IPS-20b (cell line): ENCODE measurements at regions not wholly inside any gene's neighbourhood (a gene's known extent, or its start where the extent isn't known, plus 50 kb on each side); places are given as distances from the start of the nearest gene placed in this dataset.

ENCODE experiments used
- H3K27ac ChIP-seq: one replicate; pipeline ENCODE4 v1.5.1; 2013; ENCODE audit warnings: low read length
- H3K27me3 ChIP-seq: 2 replicates; pipeline ENCODE4 v1.6.1; 2013; ENCODE audit warnings: mild to moderate bottlenecking, low read length, inconsistent platforms; ENCODE audit not compliant: insufficient read depth
- H3K36me3 ChIP-seq: 2 replicates; pipeline ENCODE4 v1.6.1; 2013; ENCODE audit warnings: low read depth, mild to moderate bottlenecking, inconsistent platforms, low read length, moderate library complexity; ENCODE audit not compliant: insufficient read depth
- H3K4me1 ChIP-seq: 2 replicates; pipeline ENCODE4 v1.6.1; 2013; ENCODE audit warnings: mild to moderate bottlenecking, control low read depth, inconsistent platforms, low read length, moderate library complexity; ENCODE audit not compliant: insufficient read depth
- H3K4me3 ChIP-seq: 2 replicates; pipeline ENCODE4 v1.5.1; 2013; ENCODE audit warnings: mild to moderate bottlenecking, low read length, inconsistent platforms
- H3K9ac ChIP-seq: 2 replicates; pipeline ENCODE4 v1.6.1; 2013; ENCODE audit warnings: low read depth, mild to moderate bottlenecking, inconsistent platforms, low read length, moderate library complexity
- H3K9me3 ChIP-seq: 2 replicates; pipeline ENCODE4 v1.6.1; 2013; ENCODE audit warnings: mild to moderate bottlenecking, low read depth, low read length, inconsistent platforms; ENCODE audit not compliant: insufficient read depth

DNA sequence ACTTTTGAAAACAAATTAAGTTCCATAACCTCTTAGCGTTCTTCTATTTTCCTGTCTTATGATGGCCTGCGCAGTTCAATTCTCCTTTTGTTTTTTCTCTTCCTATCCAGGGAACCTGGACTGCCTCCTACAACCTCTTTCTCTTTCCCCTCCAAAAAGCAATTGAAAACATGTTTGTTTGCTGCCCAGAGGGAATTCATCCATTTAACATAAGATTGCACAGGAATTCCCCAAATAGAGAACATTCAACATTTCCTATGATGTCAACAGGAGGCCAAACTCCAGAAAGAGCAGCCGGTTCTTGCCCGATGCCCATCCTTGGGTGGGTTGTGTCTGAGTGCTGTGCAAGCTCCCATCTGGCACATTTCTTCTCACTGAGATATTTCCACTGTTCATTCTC is 94.2 kb upstream of the NRP1 start:
- Histone ChIP-seq H3K27me3 (no peaks in the 10 kb centered on the region), H3K9me3 (no peaks in the 10 kb centered on the region), H3K27ac (no peak overlapping the region), H3K4me1 (peaks cover 3% of the 10 kb centered on the region; the same call in 1 of the 2 replicates), H3K9ac (no peak overlapping the region), H3K36me3 (no peaks in the 10 kb centered on the region), H3K4me3 (no peak overlapping the region)

DNA sequence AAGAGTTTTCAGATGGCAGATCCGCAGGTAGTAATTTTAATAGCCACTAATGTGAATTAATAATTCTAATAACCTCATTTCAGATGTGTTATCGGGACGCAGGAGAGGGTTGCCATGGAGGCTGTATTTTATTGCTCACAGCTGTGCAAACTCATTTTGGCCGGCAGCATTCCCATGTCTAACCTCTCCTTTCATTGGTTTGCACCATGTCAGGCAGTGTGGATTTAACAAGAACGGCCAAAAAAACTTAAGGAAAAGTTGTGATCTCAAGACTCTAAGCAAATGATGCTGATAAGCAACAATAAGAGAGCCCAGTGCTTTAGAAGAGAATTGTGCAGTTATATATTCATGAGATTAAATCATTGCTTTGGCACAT is 88.7 kb upstream of the NRP1 start:
- Histone ChIP-seq H3K27ac (no peak overlapping the region), H3K36me3 (no peaks in the 10 kb centered on the region)

GRCh38 chr10:33422471-33423153 is 88.1 kb upstream of the NRP1 start:
- Histone ChIP-seq H3K9ac (no peak overlapping the region), H3K27me3 (no peaks in the 10 kb centered on the region), H3K9me3 (no peaks in the 10 kb centered on the region), H3K36me3 (no peaks in the 10 kb centered on the region), H3K4me3 (no peak overlapping the region), H3K4me1 (peaks cover 4% of the 10 kb centered on the region; the same call in 1 of the 2 replicates), H3K27ac (no peak overlapping the region)

More for the DNA sequence above, 88.7 kb upstream of the NRP1 start:
- Histone ChIP-seq H3K4me1 (peaks cover 5% of the 10 kb centered on the region; the same call in 1 of the 2 replicates), H3K9me3 (no peaks in the 10 kb centered on the region), H3K4me3 (no peak overlapping the region), H3K27me3 (no peaks in the 10 kb centered on the region), H3K9ac (no peak overlapping the region)

- no peak overlapping the region for H3K27ac ChIP-seq
- H3K4me3 ChIP-seq = no peak overlapping the region
- peaks cover 4% of the 10 kb centered on the region; the same call in 1 of the 2 replicates for H3K4me1 ChIP-seq
- H3K9me3 ChIP-seq = no peaks in the 10 kb centered on the region
- H3K36me3 ChIP-seq = no peaks in the 10 kb centered on the region
- H3K9ac ChIP-seq = no peak overlapping the region
- H3K27me3 ChIP-seq = no peaks in the 10 kb centered on the region
These were observed 87.5 kb upstream of the NRP1 start for GRCh38 chr10:33421789-33422462.

DNA sequence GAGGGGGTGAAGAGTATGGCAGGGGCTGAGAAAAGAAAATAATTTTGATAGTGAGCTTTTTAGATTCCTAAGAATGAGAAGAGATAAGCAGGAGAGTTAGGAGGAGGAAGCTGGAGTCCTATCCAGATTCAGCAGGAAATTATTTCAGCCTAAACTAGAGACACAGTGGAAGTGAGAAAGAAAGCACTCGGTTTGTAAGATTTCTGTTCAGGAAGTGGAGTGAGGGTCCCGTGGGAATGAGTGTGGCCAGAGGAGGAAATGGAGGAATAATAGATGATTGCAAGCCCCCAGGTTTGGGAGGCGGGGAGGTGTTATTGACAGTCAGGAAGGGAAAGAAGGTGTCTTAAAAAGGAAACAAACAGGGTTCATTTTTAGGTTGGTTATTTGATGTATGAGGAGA is 84.8 kb upstream of the NRP1 start:
- H3K27me3 ChIP-seq = no peaks in the 10 kb centered on the region
- H3K9ac ChIP-seq = no peak overlapping the region
- H3K9me3 ChIP-seq = no peaks in the 10 kb centered on the region
- H3K36me3 ChIP-seq = no peaks in the 10 kb centered on the region
- H3K4me1 ChIP-seq = peaks cover 4% of the 10 kb centered on the region; the same call in 1 of the 2 replicates
- H3K4me3 ChIP-seq = no peak overlapping the region
- H3K27ac ChIP-seq = no peak overlapping the region

DNA sequence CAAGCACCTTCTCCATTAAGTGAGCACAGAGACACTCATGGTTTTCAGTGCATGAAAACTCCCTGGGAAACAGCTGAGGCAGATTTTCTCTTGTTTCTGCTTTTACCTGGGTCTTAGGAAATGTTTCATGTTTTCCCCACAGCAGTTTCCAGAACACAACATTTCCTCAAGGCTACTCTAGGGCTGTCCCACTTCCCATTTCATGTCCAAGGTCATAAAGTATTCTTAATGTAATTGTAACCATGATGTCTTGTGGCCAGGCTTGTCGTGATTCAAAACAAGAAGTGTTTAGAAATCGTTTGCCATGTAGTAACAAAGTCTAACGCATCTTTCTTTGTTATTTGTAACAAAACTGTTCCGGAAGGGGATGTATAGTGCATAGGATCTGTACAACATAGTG is 83.8 kb upstream of the NRP1 start:
- Histone ChIP-seq H3K9ac (no peak overlapping the region), H3K36me3 (no peaks in the 10 kb centered on the region), H3K9me3 (no peaks in the 10 kb centered on the region), H3K27me3 (no peaks in the 10 kb centered on the region), H3K4me1 (peaks cover 4% of the 10 kb centered on the region; the same call in 1 of the 2 replicates), H3K27ac (no peak overlapping the region), H3K4me3 (no peak overlapping the region)

DNA sequence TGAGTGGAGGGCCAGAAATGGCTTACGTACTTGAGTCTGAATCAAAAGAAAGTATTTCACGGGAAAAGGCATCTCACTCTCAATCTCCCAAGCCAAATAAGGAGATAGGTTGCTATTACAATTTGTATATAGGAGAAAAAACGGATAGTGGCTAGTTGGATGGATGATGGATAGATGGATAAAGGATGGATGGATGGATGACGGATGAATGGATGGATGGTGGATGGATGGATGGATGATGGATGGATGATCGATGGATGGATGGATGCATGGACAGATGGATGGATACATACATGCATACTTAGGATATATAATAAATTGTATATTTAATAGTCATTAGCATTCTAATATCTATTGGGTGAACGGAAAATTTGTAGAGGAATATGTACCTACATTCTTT is 82.2 kb upstream of the NRP1 start:
- H3K4me3 ChIP-seq = no peak overlapping the region
- H3K36me3 ChIP-seq = no peaks in the 10 kb centered on the region
- no peaks in the 10 kb centered on the region for H3K27me3 ChIP-seq
- H3K27ac ChIP-seq = no peak overlapping the region
- no peaks in the 10 kb centered on the region for H3K9me3 ChIP-seq
- H3K9ac ChIP-seq = no peak overlapping the region
- H3K4me1 ChIP-seq = no peaks in the 10 kb centered on the region

GRCh38 chr10:33416209-33416608 is 81.7 kb upstream of the NRP1 start:
- Histone ChIP-seq H3K9ac (no peak overlapping the region), H3K9me3 (no peaks in the 10 kb centered on the region), H3K4me3 (no peak overlapping the region), H3K36me3 (no peaks in the 10 kb centered on the region), H3K27ac (no peak overlapping the region), H3K27me3 (no peaks in the 10 kb centered on the region), H3K4me1 (no peaks in the 10 kb centered on the region)

DNA sequence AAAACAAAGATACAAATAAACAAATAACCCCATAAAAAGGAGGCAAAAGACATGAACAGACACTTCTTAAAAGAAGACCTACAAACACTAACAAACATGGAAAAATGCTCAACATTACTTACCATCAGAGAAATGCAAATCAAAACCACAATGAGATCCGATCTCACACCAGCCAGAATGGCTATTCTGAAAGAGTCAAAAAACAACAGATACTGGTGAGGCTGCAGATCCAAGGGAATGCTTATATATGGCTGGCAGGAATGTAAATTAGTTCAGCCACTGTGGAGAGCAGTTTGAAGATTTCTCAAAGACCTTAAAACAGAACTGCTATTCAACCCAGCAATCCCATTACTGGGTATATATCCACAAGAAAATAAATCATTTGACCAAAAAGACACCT is 80.4 kb upstream of the NRP1 start:
- Histone ChIP-seq H3K4me3 (no peak overlapping the region), H3K36me3 (no peaks in the 10 kb centered on the region), H3K9me3 (no peaks in the 10 kb centered on the region), H3K27me3 (no peaks in the 10 kb centered on the region), H3K9ac (no peak overlapping the region), H3K27ac (no peak overlapping the region), H3K4me1 (no peaks in the 10 kb centered on the region)

DNA sequence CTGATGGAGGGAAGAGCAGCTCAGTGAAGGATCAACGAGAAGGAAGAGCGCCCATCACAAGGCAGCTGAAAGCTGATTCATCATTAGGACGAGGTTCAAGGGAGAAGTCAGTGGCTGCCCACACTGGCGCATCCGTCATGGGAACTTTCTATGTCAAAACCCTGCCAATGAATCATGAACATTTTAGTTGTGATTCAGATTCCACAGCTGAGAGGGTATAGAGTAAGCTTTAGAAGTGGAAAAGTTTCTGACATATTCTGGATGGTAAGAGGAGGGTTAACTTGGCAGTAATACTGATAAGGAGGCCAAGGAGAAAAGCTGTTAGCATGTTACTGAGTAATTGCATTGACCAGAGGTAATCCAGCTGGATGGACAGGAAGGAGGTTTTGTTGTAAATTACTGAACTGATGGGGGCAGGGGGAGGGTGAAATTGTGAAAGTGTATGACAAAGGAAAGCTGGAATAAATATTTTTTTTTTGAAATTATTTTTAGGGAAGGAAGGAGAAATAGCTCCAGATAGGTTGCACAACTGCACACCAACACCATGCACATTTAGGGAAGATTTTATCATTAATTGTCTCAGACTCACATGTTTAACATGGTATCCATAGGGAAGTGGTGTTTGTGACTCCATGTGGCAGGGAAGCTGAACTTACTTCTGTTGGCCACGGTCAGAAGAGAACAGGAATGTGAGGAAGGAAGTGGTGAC is 78.3 kb upstream of the NRP1 start:
- no peak overlapping the region for H3K9ac ChIP-seq

DNA sequence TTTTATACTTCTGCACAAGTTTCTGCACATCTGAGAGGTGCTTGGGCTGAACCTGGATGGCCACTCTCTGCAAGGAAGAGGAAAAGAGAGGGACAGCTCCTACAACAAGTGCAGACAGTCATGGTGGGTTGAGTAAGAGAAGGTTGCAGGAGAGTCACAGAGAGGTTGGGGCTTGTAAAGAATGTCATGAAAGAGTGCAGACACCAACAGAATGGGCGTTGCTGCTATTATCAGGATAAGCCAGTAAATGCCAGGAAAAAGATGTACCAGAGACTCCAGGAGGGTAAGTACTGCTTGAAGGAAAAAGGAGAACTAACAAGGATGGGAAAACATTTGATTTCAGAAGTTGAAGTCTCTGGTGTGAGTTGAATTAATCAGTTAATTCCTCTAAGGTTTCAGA is 77.8 kb upstream of the NRP1 start:
- Histone ChIP-seq H3K9ac (no peak overlapping the region), H3K27me3 (no peaks in the 10 kb centered on the region), H3K9me3 (no peaks in the 10 kb centered on the region), H3K4me3 (no peak overlapping the region), H3K4me1 (no peaks in the 10 kb centered on the region), H3K27ac (no peak overlapping the region), H3K36me3 (no peaks in the 10 kb centered on the region)

More for the DNA sequence above, 78.3 kb upstream of the NRP1 start:
- H3K4me3 ChIP-seq = no peak overlapping the region
- no peak overlapping the region for H3K27ac ChIP-seq
- H3K4me1 ChIP-seq = no peaks in the 10 kb centered on the region
- H3K9me3 ChIP-seq = no peaks in the 10 kb centered on the region
- no peaks in the 10 kb centered on the region for H3K36me3 ChIP-seq
- H3K27me3 ChIP-seq = no peaks in the 10 kb centered on the region

GRCh38 chr10:33410860-33411234 is 76.4 kb upstream of the NRP1 start:
- H3K4me3 ChIP-seq = no peak overlapping the region
- no peaks in the 10 kb centered on the region for H3K27me3 ChIP-seq
- no peaks in the 10 kb centered on the region for H3K36me3 ChIP-seq
- H3K9me3 ChIP-seq = no peaks in the 10 kb centered on the region
- H3K9ac ChIP-seq = no peak overlapping the region
- no peaks in the 10 kb centered on the region for H3K4me1 ChIP-seq
- no peak overlapping the region for H3K27ac ChIP-seq
